ENCODE measurements at regions not wholly inside any gene's neighbourhood (a gene's known extent, or its start where the extent isn't known, plus 50 kb on each side); places are given as distances from the start of the nearest gene placed in this dataset.

DNA sequence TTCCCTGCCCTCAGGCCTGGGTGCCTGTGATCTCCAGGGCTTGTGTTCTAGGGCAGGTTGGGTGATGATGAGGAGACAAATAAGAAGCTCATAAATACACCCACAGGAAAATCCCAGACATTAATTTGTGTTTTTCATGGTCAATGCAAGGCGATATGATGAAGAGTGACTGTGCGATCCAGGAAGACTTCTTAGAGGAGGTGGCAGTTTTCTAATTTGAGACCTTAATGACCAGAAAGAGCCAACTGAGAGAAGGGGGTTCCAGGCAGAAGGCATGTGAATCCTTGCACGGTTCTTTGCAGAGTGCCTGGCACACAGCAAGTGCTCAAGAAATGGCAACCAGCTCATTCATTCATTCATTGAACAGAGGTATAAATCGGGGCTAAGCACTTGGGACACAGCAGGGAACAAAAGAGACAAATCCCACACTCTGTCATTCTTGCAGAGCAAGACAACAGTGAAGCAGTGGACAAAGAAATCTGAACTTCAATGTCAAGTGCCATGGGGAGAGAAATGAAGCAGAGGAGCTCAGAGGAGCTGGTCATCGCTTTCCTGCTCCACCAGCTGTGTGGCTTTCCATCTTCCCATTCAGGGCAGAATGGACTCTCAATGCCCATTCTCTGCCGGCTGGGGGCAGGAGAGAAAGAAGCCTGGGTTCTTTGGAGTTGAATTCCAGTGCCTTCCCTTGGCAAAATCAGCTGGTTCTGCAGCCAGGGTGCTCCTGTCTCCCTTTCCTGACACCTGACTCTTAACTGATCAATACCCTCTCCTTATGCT lies 128.3 kb downstream of the AACS start:
- no peak overlapping the region for H3K27ac ChIP-seq
- in situ Hi-C loops (cut with MboI; ENCODE audit: low sequenced_read_pairs in 4 of 4) = no loop called here

DNA sequence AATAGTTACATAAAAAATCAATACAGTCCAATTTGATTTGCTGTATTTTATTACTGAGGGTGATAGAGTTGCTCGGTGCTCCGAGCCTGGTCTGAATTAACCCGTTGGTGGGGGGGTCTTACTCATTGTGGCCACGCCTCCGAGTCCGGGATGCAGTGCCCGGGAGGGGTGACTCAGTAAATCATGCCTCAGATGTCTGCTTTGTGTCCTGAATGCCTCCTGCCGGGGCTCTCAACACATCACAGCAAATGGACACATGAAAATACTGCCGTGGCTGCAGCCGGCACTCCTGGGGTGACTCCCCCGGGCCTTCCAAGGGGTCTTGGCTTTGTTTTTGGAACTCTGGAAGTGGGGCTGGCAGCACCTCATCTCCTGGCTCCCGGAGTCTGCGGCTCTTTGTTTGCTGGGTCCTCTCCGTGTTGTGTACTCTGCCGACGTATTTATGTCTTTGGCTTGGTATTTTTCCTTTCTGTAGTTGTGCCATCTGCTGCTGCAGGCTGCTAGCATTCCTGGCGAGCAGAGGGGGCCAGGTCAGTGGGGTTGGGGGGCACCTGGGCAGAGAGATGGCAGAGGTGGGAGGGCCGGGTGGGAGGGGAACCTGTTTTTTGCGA lies 129.0 kb downstream of the AACS start:
- in situ Hi-C loops (cut with MboI; ENCODE audit: low sequenced_read_pairs in 4 of 4) = no loop called here
- H3K27me3 ChIP-seq = peaks cover 7 to 31% (median 19%) of the 10 kb centered on the region in 3 donors

More for the DNA sequence above, 128.3 kb downstream of the AACS start:
- H3K9me3 ChIP-seq = no peaks in the 10 kb centered on the region
- no peak overlapping the region for H3K4me3 ChIP-seq
- intact Hi-C loops (cut with DNase I; ENCODE audit: low total_unique reads) = no loop called here
- H3K27me3 ChIP-seq = peaks cover 14 to 38% (median 26%) of the 10 kb centered on the region in 3 donors
- TF ChIP-seq POLR2A (IDR thresholded peaks at IDR 0.05) = no peak
- TF ChIP-seq, protein P1, sequence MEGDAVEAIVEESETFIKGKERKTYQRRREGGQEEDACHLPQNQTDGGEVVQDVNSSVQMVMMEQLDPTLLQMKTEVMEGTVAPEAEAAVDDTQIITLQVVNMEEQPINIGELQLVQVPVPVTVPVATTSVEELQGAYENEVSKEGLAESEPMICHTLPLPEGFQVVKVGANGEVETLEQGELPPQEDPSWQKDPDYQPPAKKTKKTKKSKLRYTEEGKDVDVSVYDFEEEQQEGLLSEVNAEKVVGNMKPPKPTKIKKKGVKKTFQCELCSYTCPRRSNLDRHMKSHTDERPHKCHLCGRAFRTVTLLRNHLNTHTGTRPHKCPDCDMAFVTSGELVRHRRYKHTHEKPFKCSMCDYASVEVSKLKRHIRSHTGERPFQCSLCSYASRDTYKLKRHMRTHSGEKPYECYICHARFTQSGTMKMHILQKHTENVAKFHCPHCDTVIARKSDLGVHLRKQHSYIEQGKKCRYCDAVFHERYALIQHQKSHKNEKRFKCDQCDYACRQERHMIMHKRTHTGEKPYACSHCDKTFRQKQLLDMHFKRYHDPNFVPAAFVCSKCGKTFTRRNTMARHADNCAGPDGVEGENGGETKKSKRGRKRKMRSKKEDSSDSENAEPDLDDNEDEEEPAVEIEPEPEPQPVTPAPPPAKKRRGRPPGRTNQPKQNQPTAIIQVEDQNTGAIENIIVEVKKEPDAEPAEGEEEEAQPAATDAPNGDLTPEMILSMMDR (IDR thresholded peaks at IDR 0.05 in 4 of 5, conservative IDR thresholded peaks at IDR 0.05 in 1 of 5) = no peak
- H3K4me1 ChIP-seq = no peaks in the 10 kb centered on the region
- DNase-seq = no peak
- ATAC-seq = no peak
- no peaks in the 10 kb centered on the region for H3K36me3 ChIP-seq

DNA sequence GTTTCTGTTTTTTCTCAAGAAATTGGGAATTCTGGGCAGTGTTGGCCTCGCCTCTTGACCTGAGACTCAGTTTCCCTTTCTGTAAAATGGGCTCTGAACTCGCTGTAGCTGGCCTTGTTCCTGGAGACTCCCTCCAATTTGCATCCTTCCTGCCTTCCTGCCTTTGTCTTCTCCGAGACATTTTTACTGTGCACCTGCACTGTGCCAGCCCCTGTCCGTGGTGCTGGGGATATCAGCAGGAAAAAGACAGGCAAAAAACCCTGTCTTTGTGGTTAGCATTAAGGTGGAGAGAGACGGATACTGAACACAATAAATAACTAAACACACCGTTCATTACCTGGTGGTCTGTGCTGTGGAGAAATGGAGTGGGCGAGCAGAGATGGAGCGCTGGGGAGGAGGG lies 129.8 kb downstream of the AACS start:
- ATAC-seq (no peak), DNase-seq (no peak)
- TF ChIP-seq, protein P1 (IDR thresholded peaks at IDR 0.05 in 4 of 5, conservative IDR thresholded peaks at IDR 0.05 in 1 of 5) = no peak
- no peak for TF ChIP-seq POLR2A (IDR thresholded peaks at IDR 0.05)
- H3K9me3 ChIP-seq = no peaks in the 10 kb centered on the region
- H3K27ac ChIP-seq = no peak overlapping the region
- in situ Hi-C loops (cut with MboI; ENCODE audit: low sequenced_read_pairs in 4 of 4) (no loop called here), intact Hi-C loops (cut with DNase I; ENCODE audit: low total_unique reads) (no loop called here)
- H3K27me3 ChIP-seq = peaks cover 1 to 24% (median 12%) of the 10 kb centered on the region in 3 donors
- H3K4me1 ChIP-seq = no peaks in the 10 kb centered on the region
- no peak overlapping the region for H3K4me3 ChIP-seq
- H3K36me3 ChIP-seq = no peaks in the 10 kb centered on the region

More for the DNA sequence above, 129.0 kb downstream of the AACS start:
- intact Hi-C loops (cut with DNase I; ENCODE audit: low total_unique reads) = no loop called here
- ATAC-seq (no peak), DNase-seq (no peak)
- Histone ChIP-seq H3K36me3 (no peaks in the 10 kb centered on the region), H3K9me3 (no peaks in the 10 kb centered on the region), H3K4me3 (no peak overlapping the region), H3K27ac (no peak overlapping the region), H3K4me1 (no peaks in the 10 kb centered on the region)
- TF ChIP-seq, protein P1 (IDR thresholded peaks at IDR 0.05 in 4 of 5, conservative IDR thresholded peaks at IDR 0.05 in 1 of 5) = no peak
- TF ChIP-seq POLR2A (IDR thresholded peaks at IDR 0.05) = no peak

DNA sequence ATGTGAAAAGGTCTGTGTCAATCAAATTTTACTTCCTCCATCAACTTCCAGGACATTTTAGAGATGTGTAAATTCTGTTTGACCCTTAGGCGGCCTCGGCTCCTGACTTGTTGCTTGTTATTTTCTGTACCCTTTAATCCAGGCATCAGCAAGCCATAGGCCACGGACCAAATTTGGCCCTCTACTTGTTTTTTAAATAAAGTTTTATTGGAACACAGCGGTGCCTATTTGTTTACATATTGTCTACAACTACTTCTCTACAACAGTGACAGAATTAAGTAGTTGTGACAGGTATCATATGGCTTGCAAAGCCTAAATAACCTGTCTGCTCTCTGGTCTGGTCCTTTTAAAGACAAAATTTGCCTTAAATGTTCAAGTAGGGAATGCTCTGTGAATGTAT lies 132.1 kb downstream of the AACS start:
- intact Hi-C loops (cut with DNase I; ENCODE audit: low total_unique reads) = no loop called here

More for the DNA sequence above, 132.1 kb downstream of the AACS start:
- Histone ChIP-seq H3K36me3 (no peaks in the 10 kb centered on the region), H3K27ac (no peak overlapping the region), H3K4me1 (no peaks in the 10 kb centered on the region), H3K27me3 (peaks cover 0 to 10% (median 9%) of the 10 kb centered on the region in 3 donors), H3K9me3 (no peaks in the 10 kb centered on the region), H3K4me3 (no peak overlapping the region)
- TF ChIP-seq POLR2A (IDR thresholded peaks at IDR 0.05) = no peak
- TF ChIP-seq, protein P1 (IDR thresholded peaks at IDR 0.05 in 4 of 5, conservative IDR thresholded peaks at IDR 0.05 in 1 of 5) = no peak
- DNase-seq (no peak), ATAC-seq (no peak)
- in situ Hi-C loops (cut with MboI; ENCODE audit: low sequenced_read_pairs in 4 of 4) = no loop called here

All from gastrocnemius medialis (tissue), 4 donors.